HepG2 (cell line): ENCODE measurements at regions not wholly inside any gene's neighbourhood (a gene's known extent, or its start where the extent isn't known, plus 50 kb on each side); places are given as distances from the start of the nearest gene placed in this dataset.

Experiments
- ATAC-seq: fragments of 200-7000 bp; cut with Tn5 transposase; 3 replicates; pipeline ENCODE4 v1.9.1; 2020; ENCODE audit warnings: mild to moderate bottlenecking, moderate library complexity
- BruUV-seq: library from RNA; stranded (reverse); fragments of 400-500 nt; replicated peaks from 2 replicates; lab custom pipeline; 2021; lab: Mats Ljungman, UMichigan
- CTCF ChIA-PET: fragments of 300-600 bp; formaldehyde crosslinking; extraction: SDS; loops from one replicate; lab custom pipeline; 2021; ENCODE audit warnings: low total read pairs, inconsistent platforms, low intra/inter-chr PET ratio; lab: Yijun Ruan, JAX
- POLR2A ChIA-PET: fragments of 350-600 bp; sonication (Branson Sonifier 250); formaldehyde crosslinking; loops from one replicate; lab custom pipeline; 2020; ENCODE audit warnings: antibody characterized with exemption, inconsistent platforms; lab: Yijun Ruan, JAX
- DNase-seq: peaks from one replicate; pipeline ENCODE4 v3.0.0-alpha.2; 2015; ENCODE audit warnings: low spot score
- FAIRE-seq: peaks from 3 replicates; lab custom pipeline; 2011; peaks lifted over from hg19 to GRCh38; lab: Jason Lieb, UNC
- H2AFZ ChIP-seq: one replicate; pipeline ENCODE4 v1.6.1; 2011; ENCODE audit warnings: low read length, inconsistent platforms
- H3K27ac ChIP-seq: fragments of 300-600 bp; 3 replicates; pipeline ENCODE4 v1.8.0; 2011; ENCODE audit warnings: mixed run types, mild to moderate bottlenecking, mixed read lengths, low read length, inconsistent platforms; ENCODE audit not compliant: insufficient read depth; ENCODE audit errors: extremely low read length
- H3K27me3 ChIP-seq, 2 experiments: fragments of 200-600 bp in 1 of 2; 2 replicates in 1 of 2; 3 replicates in 1 of 2; pipeline versions ENCODE4 v1.6.0 to v1.8.0; 2011; ENCODE audit warnings: low read length in 2 of 2, mild to moderate bottlenecking in 2 of 2, moderate library complexity in 2 of 2, inconsistent platforms in 1 of 2; ENCODE audit not compliant: insufficient read depth in 2 of 2, control insufficient read depth in 1 of 2
- H3K36me3 ChIP-seq, 2 experiments: fragments of 200-600 bp in 1 of 2; replicated peaks in 1 of 2; 2 replicates in 1 of 2; 3 replicates in 1 of 2; pipeline versions ENCODE4 v1.5.1 to v1.8.0; 2011; ENCODE audit warnings: low read length in 2 of 2, inconsistent platforms in 1 of 2; ENCODE audit not compliant: insufficient read depth in 2 of 2, control insufficient read depth in 1 of 2
- H3K4me1 ChIP-seq: 2 replicates; pipeline ENCODE4 v1.5.1; 2012; ENCODE audit warnings: low read length, inconsistent platforms; ENCODE audit not compliant: insufficient read depth
- H3K4me2 ChIP-seq: 2 replicates; pipeline ENCODE4 v1.6.0; 2011; ENCODE audit warnings: low read depth, low read length, inconsistent platforms
- H3K4me3 ChIP-seq, 3 experiments: fragments of 200-600 bp in 1 of 3; sonication (generic), shearing (Covaris generic) in 1 of 3; replicated peaks in 1 of 3; 2 replicates each; pipeline ENCODE4 v1.5.1; 2011 to 2016; ENCODE audit warnings: low read length in 3 of 3, inconsistent platforms in 2 of 3, low read depth in 2 of 3, mild to moderate bottlenecking in 2 of 3, control low read depth in 1 of 3, mixed read lengths in 1 of 3; ENCODE audit not compliant: insufficient read depth in 1 of 3
- H3K79me2 ChIP-seq: one replicate; pipeline ENCODE4 v1.6.1; 2011; ENCODE audit warnings: low read length, inconsistent platforms; ENCODE audit not compliant: insufficient read depth
- H3K9ac ChIP-seq: 2 replicates; pipeline ENCODE4 v1.6.0; 2011; ENCODE audit warnings: mild to moderate bottlenecking, low read depth, low read length, inconsistent platforms; ENCODE audit not compliant: insufficient read depth
- H3K9me3 ChIP-seq: 2 replicates; pipeline ENCODE4 v1.5.1; 2012; ENCODE audit warnings: mild to moderate bottlenecking, low read length
- H4K20me1 ChIP-seq: 2 replicates; pipeline ENCODE4 v1.6.0; 2011; ENCODE audit warnings: inconsistent platforms, mild to moderate bottlenecking, low read length, moderate library complexity; ENCODE audit not compliant: insufficient read depth
- ARID3A ChIP-seq: IDR thresholded peaks from 2 replicates; pipeline ENCODE4 v1.6.1; 2012; ENCODE audit warnings: low read depth, low read length, improper control_type of control experiment
- CAMTA2 ChIP-seq: sonication (generic); formaldehyde crosslinking; IDR thresholded peaks from 2 replicates; pipeline ENCODE4 v1.4.0; 2020; ENCODE audit warnings: mild to moderate bottlenecking, missing genetic modification reagents, borderline replicate concordance
- CC2D1A ChIP-seq: sonication (generic); formaldehyde crosslinking; IDR thresholded peaks from 2 replicates; pipeline ENCODE4 v1.8.1; 2023; ENCODE audit warnings: mild to moderate bottlenecking, missing genetic modification reagents
- CEBPB ChIP-seq: IDR thresholded peaks from 2 replicates; pipeline ENCODE4 v1.6.1; 2011; ENCODE audit warnings: low read depth, low read length, improper control_type of control experiment, borderline replicate concordance
- FOXO1 ChIP-seq: sonication (generic); formaldehyde crosslinking; IDR thresholded peaks from 2 replicates; pipeline ENCODE4 v1.4.0; 2020; ENCODE audit warnings: missing genetic modification reagents
- MIXL1 ChIP-seq: IDR thresholded peaks from 2 replicates; pipeline ENCODE4 v1.6.1; 2016
- REXO4 ChIP-seq: sonication (generic); formaldehyde crosslinking; IDR thresholded peaks from 2 replicates; pipeline ENCODE4 v1.8.0; 2022; ENCODE audit warnings: missing genetic modification reagents, mild to moderate bottlenecking, borderline replicate concordance
- SETDB1 ChIP-seq: sonication (generic); formaldehyde crosslinking; IDR thresholded peaks from 2 replicates; pipeline ENCODE4 v1.5.1; 2020; ENCODE audit warnings: missing genetic modification reagents, mild to moderate bottlenecking, borderline replicate concordance
- TBL1XR1 ChIP-seq: fragments of 150-350 bp; IDR thresholded peaks from 2 replicates; pipeline ENCODE4 v1.6.1; 2014; ENCODE audit warnings: borderline replicate concordance, low read length; ENCODE audit not compliant: partially characterized antibody
- ZBTB8A ChIP-seq: sonication (generic); formaldehyde crosslinking; IDR thresholded peaks from 2 replicates; pipeline ENCODE4 v1.4.0; 2020; ENCODE audit warnings: mild to moderate bottlenecking, low read depth, missing genetic modification reagents, borderline replicate concordance
- ZMYM4 ChIP-seq: sonication (generic); formaldehyde crosslinking; IDR thresholded peaks from 2 replicates; pipeline ENCODE4 v1.8.1; 2023; ENCODE audit warnings: mild to moderate bottlenecking, missing genetic modification reagents
- ZNF143 ChIP-seq: sonication (generic); formaldehyde crosslinking; IDR thresholded peaks from 2 replicates; pipeline ENCODE4 v1.4.0; 2020; ENCODE audit warnings: missing genetic modification reagents
- ZNF34 ChIP-seq: sonication (generic); formaldehyde crosslinking; IDR thresholded peaks from 2 replicates; pipeline ENCODE4 v1.4.0; 2020; ENCODE audit warnings: mild to moderate bottlenecking, missing genetic modification reagents, borderline replicate concordance
- ZNF678 ChIP-seq: sonication (generic); formaldehyde crosslinking; IDR thresholded peaks from 2 replicates; pipeline ENCODE4 v1.4.0; 2020; ENCODE audit warnings: mild to moderate bottlenecking, missing genetic modification reagents
- ZSCAN12 ChIP-seq: sonication (generic); formaldehyde crosslinking; IDR thresholded peaks from 2 replicates; pipeline ENCODE4 v1.9.0; 2021; ENCODE audit warnings: mild to moderate bottlenecking, missing genetic modification reagents
- WGBS: methylation state at CpG from one replicate; pipeline ENCODE4 v1.1.6; 2017; ENCODE audit warnings: low lambda C conversion rate; 5-methylcytosine and 5-hydroxymethylcytosine counted together
- in situ Hi-C: cut with HindIII; loops from 2 replicates; pipeline ENCODE4 v1.10.0; 2017; ENCODE audit warnings: low pct_unique_long_range_greater_than_20kb; ENCODE audit not compliant: extremely low pct_ligation_motif_present
- intact Hi-C: fragments of 100-400 bp; cut with micrococcal nuclease; formaldehyde crosslinking; loops from one replicate; pipeline ENCODE4 v1.10.0; 2022; ENCODE audit not compliant: unreplicated experiment
- TF ChIP-seq, protein P1 (sequence below): sonication (generic); formaldehyde crosslinking; IDR thresholded peaks from 2 replicates; pipeline ENCODE4 v1.9.0; 2021; ENCODE audit warnings: mild to moderate bottlenecking, missing genetic modification reagents

DNA sequence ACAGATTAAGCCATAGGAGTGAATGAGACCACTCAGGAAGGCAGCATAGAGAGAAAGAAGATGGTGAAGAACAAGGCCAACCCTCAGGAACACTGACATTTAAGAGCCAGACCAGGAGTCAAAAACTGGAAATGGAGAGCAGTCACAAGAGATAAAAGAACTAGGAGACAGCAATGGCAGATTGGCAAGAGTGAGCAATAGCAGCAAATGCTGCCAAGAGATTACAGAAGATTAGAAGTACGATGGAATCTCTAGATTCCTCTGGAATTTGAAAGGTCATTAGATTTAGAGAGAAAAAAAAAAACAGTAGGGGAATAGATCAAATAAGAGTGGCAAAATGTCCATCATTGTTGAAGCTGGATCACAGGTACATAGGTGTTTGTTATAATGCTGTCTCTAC lies 73.4 kb upstream of the SLC44A1 start (continued):
- no peak for TF ChIP-seq CAMTA2
- no peak for TF ChIP-seq CEBPB
- no peak for TF ChIP-seq REXO4 (CRISPR knock-in tag)
- no peak for TF ChIP-seq ZNF678 (CRISPR knock-in tag)
- TF ChIP-seq ZNF143 (CRISPR knock-in tag): no peak
- TF ChIP-seq ZMYM4 (CRISPR knock-in tag): no peak
- TF ChIP-seq TBL1XR1: no peak

DNA sequence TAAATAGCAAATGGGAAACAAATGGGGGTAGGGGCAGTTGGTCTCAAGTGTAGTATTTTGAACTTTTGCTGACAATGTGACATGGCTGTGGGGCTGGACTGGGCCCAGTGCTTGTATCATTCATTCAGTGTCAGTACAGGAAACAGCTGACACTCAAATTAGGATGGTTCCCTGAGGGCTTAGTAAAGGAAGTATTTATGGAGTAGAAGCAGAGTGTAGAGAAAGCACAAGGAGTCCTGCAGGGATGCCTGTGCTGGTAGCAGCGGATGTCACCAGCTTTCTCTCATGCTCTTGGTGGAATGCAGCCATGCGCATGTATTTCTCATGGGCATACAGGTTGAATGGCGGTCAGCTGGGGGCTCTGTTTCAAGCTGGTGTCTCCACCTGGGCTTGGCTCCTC lies 72.9 kb upstream of the SLC44A1 start:
- in situ Hi-C loops (no loop called here), intact Hi-C loops (no loop called here)
- no peak for ATAC-seq
- Histone ChIP-seq H3K9ac (no peak overlapping the region), H3K27ac (no peak overlapping the region), H3K79me2 (no peaks in the 10 kb centered on the region), H3K9me3 (no peaks in the 10 kb centered on the region), H4K20me1 (no peaks in the 10 kb centered on the region), H3K4me3 (no peak overlapping the region), H3K27me3 (no peaks in the 10 kb centered on the region), H2AFZ (no peak overlapping the region), H3K36me3 (no peaks in the 10 kb centered on the region), H3K4me1 (peaks cover 13% of the 10 kb centered on the region), H3K4me2 (no peak overlapping the region)
- WGBS: 94% methylated on average over 2 of the region's 3 CpGs
- DNase-seq: no peak
- FAIRE-seq: no peak
- POLR2A ChIA-PET: no interaction called here
- CTCF ChIA-PET: no interaction called here
- no TSS peak for BruUV-seq
- no peak for TF ChIP-seq MIXL1 (CRISPR knock-in tag)
- no peak for TF ChIP-seq ZSCAN12
- TF ChIP-seq ARID3A: no peak
- no peak for TF ChIP-seq SETDB1 (CRISPR knock-in tag)
- TF ChIP-seq CC2D1A (CRISPR knock-in tag): no peak
- no peak for TF ChIP-seq ZBTB8A
- no peak for TF ChIP-seq FOXO1 (CRISPR knock-in tag)
- TF ChIP-seq, protein P1, sequence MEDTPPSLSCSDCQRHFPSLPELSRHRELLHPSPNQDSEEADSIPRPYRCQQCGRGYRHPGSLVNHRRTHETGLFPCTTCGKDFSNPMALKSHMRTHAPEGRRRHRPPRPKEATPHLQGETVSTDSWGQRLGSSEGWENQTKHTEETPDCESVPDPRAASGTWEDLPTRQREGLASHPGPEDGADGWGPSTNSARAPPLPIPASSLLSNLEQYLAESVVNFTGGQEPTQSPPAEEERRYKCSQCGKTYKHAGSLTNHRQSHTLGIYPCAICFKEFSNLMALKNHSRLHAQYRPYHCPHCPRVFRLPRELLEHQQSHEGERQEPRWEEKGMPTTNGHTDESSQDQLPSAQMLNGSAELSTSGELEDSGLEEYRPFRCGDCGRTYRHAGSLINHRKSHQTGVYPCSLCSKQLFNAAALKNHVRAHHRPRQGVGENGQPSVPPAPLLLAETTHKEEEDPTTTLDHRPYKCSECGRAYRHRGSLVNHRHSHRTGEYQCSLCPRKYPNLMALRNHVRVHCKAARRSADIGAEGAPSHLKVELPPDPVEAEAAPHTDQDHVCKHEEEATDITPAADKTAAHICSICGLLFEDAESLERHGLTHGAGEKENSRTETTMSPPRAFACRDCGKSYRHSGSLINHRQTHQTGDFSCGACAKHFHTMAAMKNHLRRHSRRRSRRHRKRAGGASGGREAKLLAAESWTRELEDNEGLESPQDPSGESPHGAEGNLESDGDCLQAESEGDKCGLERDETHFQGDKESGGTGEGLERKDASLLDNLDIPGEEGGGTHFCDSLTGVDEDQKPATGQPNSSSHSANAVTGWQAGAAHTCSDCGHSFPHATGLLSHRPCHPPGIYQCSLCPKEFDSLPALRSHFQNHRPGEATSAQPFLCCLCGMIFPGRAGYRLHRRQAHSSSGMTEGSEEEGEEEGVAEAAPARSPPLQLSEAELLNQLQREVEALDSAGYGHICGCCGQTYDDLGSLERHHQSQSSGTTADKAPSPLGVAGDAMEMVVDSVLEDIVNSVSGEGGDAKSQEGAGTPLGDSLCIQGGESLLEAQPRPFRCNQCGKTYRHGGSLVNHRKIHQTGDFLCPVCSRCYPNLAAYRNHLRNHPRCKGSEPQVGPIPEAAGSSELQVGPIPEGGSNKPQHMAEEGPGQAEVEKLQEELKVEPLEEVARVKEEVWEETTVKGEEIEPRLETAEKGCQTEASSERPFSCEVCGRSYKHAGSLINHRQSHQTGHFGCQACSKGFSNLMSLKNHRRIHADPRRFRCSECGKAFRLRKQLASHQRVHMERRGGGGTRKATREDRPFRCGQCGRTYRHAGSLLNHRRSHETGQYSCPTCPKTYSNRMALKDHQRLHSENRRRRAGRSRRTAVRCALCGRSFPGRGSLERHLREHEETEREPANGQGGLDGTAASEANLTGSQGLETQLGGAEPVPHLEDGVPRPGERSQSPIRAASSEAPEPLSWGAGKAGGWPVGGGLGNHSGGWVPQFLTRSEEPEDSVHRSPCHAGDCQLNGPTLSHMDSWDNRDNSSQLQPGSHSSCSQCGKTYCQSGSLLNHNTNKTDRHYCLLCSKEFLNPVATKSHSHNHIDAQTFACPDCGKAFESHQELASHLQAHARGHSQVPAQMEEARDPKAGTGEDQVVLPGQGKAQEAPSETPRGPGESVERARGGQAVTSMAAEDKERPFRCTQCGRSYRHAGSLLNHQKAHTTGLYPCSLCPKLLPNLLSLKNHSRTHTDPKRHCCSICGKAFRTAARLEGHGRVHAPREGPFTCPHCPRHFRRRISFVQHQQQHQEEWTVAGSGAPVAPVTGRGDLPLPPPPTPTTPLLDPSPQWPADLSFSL (CRISPR knock-in tag): no peak
- TF ChIP-seq ZNF34: no peak
